GM03348 (cell line): ENCODE measurements at regions not wholly inside any gene's neighbourhood (a gene's known extent, or its start where the extent isn't known, plus 50 kb on each side); places are given as distances from the start of the nearest gene placed in this dataset.

ENCODE experiments used
- DNase-seq: peaks from one replicate; pipeline ENCODE4 v3.0.0; 2012; ENCODE audit warnings: low spot score

DNA sequence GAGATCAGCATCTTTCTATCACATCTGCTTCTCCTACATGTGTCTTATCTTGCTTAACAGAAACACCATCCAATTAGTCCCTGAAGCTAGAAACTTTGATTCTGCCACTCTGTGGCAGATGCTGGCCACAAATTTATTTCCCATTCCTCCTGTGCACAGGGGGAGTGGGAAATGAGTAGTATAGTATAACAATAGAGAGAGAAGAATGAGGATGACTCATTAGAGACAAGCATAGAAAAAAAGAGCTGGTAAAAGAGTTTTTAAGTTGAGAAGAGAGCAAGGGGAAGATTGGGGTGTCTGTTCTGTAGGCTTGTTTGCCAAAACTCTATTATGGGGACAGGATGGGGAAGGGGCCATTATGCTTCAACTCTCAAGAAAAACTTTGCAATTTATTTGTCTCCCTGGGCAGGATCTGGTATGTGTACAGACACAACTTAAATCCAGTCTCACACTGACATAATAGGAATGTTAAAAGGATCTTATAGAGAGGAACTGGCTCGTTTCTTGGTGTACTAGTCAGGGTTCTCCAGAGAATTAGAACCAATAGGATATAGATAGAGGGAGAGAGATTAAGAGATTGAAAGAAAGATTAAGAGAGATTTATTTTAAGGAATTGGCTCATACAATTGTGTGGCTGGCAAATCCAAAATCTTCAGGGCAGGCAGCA is 142.6 kb upstream of the CPSF6 start:
- peak; percentile 13 for DNase-seq

DNA sequence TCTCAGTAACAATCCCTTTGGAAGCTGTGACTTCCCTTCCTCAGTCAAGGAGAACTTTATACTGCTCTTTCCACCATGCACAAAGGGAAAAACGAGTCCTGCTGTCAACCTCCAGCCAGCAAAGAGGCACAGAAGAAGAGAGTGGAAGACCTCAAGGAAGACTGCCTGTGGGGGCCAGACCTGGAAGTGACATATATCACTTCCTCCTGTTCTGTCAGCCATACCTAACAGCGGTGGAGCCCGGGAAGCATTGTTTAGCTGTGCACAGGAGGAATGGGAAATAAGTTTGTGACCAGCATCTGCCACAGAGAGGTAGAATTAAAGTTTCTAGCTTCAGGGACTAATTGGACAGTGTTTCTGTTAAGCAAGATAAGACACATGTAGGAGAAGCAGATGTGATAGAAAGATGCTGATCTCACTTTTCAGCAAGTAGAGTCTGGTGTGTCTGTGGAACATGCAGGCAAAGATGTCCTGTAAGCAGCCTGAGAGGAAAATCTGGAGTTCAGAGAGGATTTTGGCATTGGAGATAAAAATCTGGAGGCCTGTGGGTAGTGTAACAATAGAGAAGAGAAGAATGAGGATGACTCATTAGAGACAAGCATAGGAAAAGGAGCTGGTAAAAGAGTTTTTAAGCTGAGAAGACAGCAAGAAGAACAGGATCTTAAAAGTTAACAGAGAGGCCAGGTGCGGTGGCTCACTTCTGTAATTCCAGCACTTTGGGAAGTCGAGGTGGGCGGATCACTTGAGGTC is 141.6 kb upstream of the CPSF6 start:
- peak; percentile 62 for DNase-seq

DNA sequence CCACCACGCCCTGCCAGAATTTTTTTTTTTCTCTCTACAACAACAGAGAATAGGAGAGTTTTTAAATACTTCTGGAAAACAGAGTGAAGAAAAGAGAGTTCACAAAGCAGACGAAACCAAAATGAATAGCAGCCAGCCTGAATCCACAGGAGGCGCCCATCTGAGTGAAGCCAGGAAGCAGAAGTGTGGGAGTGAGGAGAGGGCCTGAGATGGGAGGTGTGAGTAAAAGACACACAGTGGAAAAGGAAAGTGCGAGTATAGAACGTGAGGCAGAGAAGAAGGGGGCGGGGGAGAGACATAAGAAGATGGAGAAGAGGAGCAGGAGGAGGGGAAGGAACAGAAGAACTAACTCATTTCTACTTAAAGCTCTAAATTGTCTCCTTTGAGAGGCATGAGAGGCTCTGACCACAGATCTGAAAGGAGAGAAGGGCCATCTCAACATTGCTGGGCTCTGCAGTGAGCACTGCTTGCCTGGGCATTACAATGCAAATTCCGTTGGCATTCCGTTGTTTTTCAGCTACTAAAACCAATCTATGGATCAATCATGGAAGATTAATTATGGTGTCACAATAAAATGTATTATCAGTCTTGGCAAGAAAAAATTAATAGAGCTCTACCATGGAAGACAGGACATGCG is 140.1 kb upstream of the CPSF6 start:
- DNase-seq = no peak

DNA sequence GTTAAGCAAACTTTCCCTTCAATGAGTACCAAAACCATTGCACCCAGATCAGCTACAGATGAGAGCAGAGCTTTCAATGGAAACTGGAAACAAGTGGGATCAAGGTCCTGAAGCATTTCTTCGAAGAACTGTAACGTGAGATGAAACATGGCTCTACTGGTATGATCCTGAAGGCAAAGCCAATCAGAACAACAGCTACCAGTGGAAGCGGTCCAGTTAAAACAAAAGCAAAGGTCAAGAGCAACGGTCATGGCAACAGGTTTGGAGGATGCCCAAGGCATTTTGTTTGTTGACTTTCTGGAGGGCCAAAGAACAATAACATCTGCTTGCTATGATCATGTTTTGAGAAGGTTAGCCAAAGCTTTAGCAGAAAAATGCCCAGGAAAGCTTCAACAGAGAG is 137.9 kb upstream of the CPSF6 start:
- no peak for DNase-seq

DNA sequence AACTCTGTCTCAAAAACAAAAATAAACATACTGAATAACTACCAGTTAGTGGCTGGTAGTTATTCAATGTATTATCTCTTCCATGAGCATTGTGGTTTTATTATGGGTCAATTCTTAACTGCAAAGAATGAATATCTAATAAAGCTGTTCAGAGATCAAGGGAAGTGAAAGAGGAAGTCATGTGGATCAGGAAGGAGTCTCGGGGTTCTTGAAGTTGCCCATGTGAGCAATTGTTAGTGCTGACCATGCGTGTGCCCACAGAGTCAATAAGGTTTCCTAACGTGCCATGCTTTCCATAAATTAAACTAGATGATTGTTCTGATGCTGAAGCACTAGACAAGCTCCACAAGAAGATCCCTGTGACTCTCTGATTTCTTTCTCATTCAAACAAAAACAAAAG is 136.5 kb upstream of the CPSF6 start:
- no peak for DNase-seq

DNA sequence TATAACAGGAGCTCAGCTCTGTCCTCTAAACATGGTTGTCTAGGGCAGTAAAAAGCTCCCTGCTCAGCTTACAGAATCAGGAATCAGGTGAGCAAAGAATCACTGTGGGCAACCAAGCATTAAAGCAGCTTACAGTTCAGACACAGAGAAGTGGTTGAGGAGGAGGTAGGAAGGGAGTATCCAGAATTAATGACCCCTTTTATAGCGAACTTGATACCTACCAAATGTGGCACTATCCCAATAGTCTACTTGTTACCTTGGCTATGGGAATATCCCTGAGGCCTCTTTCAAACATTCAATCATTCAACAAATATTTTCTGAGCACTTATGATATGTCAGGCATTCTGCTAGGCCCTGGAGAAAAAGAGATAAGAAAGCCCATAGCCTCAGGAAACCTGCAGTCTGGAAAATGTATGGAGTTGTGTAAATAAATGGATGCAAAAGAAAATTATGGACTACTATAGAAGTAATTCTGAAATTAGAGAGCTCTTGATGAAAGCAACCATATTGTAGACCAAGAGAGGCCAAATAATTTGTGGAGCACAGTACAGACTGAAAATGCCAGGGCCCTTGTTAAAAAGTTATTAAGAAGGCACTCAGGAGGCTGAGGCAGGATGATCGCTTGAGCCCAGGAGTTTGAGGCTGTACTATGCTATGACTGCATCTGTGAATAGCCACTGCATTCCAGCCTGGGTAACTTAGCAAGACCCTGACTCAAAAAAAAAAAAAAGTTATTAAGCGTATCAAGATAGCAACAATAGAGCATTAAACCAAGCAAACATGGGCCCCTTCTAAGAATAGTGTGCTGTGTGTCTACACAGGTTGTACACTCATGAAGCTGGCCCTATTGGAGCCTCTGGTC is 134.0 kb upstream of the CPSF6 start:
- no peak for DNase-seq

DNA sequence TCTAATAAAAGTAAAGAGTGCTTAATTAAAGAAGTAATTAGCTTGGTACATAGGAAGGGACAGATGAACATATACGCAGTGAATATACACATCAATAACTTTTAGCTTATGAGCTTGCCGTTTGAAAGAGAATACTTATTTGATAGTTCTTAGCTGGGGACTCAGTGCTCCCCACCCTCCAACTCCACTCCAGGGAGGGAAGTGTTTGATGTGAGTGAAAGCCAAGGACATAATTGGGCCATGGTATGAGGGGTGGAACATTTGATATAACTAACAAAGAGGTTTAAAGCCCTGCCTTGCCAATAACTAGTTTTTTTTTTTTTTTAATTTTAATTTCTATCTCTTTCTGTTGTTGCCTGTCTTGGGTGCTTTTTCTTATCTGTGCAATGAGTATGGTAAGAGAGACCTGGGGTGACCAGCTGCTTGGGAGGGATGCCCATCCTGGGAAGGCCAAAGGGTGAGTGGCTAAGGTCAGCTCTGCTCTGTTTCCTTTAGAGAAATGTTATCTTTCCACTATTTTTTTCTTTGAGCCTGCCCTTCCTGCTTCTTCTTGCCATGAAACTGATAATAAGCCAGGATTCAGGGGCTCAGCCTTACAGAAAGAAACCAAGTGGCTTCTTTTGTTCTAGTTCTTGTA is 132.8 kb upstream of the CPSF6 start:
- DNase-seq = no peak

DNA sequence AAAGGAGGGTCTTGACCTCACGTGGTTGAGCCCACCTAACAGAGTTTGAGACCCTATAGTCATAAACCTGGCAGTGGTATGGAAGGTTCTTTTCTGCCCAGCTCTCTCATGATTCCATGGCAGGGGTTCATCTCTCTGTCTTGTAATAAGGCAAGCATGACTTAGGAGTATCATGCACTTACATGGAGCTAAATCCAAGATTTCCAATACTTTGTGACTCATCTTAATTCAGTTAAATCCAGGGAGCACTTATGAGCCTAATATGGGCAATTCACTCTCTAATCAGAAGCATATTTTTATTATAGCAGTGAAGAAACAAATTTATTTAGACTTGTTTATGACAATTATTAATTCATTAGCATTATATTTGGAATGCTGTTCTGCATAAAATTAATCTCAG is 131.8 kb upstream of the CPSF6 start:
- DNase-seq = no peak

DNA sequence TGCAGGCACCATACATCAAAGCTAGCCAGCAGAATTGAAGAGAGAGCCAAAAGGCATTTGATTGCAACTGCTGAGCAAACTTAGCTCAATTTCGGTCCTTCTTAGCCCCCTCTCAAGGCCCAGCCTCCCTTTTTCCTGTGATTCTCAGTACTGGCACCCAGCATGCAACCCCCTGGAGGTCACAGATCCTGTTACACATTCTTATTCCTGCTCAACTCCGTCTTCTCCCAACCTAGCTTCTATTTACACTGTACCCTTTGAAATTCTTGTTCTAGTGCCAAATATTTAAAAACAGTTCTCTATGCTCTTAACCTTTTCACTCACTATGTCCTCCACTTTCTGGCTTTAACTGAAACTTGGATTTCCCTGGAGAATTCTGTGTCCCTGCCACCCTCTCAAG is 131.3 kb upstream of the CPSF6 start:
- DNase-seq = no peak

DNA sequence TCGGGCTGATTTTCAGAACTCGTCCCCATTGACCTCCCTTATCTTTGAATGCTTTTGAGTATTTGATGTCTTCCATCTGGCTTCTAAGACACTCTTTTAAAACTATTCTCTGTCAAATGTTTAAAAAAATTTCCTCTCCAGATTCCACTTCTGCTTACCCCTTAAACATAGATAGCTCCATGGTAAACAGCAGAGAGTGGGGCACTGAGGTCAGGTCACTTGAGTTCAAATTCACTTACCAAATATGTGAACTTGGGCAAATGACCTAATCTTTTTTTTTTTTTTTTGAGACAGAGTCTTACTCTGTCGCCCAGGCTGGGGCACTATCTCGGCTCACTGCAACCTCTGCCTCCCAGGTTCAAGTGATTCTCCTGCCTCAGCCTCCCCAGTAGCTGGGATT is 126.8 kb upstream of the CPSF6 start:
- DNase-seq = no peak

DNA sequence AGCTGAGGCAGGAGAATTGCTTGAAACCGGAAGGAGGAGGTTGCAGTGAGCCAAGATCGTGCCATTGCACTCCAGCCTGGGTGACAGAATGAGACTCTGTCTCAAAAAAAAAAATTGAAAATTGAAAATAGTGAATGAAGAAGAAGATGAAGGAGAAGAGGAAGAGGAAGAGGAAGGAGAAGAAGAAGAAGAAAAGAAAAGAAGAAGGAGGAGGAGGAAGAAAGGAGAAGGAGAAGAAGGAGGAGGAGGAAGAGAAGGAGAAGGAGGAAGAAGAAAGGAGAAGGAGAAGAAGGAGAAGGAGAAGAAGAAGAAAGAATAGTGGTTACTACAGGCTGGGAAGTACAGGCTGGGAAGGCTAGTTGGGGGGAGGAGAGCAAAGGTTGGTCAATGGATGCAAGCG is 124.3 kb upstream of the CPSF6 start:
- no peak for DNase-seq

DNA sequence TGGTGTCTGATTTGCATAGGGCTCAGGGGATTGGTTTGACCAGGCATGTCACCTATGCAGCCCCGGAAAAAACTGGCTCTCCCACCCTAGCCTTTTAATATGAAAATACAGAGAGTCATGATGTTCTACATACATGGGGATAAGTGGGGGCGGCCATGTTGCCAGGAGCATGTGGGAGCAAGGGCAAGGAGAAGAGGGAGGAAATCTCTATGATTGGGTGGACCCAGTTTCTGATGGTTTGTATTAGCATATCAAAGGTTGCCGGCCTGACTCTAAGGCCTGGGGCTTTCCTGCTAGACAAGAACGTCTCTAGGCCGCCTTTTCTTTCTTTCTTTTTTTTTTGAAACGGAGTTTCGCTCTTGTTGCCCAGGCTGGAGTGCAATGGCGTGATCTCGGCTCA is 123.4 kb upstream of the CPSF6 start:
- DNase-seq = no peak

DNA sequence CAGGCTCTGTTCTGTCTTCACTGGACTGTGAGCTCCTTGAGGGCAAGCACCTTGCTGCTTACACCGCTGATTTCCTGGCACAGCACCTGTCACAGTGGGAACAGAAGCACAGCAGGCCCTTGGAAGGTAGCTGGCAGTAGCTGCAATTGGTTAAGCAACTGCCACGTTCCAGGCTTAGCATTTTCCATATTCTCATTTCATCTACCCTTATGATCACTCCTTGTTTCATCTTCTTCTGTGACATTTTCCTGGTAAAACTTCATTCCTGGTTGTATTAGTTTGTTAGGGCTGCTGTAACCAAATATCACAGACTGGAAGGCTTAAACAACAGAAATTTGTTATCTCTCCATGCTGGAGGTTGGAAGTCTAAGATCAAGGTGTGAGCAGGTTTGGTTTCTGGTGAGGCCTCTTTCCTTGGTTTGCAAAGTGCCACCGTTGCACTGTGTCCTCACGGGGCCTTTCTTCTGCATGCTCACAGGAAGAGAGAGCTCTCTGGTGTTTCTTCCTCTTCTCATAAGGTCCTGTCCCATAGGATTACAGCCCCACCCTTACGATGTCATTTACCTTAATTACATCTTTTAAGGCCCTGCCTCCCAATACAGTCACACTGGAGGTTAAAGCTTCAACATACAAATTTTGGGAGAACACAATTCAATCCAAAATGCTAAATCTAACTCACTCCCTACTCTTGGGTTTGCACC is 121.7 kb upstream of the CPSF6 start:
- DNase-seq = no peak

DNA sequence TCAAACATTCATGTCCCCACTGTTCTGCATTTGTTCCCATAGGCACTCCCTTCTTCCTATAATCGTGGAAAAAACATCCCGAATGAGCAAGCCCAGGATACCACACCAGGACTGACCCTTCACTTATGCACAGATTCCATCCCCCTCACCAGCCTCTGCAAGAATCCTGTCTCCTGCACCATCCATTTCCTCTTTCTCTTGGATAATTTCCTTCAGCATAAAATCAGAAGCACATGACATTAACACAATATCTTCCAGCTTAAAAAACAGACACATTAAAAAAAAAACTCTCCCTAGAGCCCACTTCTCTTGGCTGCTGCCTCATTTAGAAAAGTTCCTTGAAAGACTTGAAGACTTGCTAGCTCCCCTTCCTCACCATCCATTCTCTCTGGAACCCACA is 120.9 kb upstream of the CPSF6 start:
- no peak for DNase-seq

DNA sequence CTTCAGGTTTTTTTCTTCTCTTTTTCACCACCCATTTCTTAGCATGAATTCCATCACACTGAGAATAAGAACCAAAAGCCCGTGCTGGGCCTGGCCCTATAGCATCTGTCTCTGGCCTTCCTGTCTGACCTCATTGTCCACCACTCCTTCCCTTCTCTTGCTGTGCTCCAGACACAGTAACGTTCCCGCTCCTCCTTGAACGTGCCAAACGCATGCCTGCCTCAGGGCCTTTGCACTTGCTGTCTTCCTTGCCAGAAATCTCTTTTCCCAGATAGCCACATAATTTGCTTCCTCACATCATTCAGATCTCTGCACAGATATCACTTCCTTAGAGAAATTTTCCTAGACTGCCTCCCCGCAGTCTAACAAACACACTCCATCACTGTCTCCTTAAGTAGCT is 119.6 kb upstream of the CPSF6 start:
- DNase-seq = no peak

DNA sequence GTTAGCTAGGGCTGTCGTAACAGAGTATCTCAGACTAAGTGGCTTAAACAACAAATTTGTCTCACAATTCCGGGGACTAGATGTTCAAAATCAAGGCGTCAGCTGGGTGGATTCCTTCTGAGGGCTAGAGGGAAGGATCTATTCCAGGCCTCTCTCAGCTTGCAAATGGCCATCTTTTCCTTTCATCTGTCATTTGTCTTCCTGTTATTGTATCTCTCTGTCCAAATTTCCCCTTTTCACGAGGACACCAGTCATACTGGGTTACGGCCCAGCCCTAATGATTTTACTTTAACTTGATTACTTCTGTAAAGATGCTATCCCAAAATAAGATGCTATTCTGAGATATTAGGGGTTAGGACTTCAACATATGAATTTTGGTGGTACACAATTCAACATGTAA is 119.0 kb upstream of the CPSF6 start:
- DNase-seq = no peak

DNA sequence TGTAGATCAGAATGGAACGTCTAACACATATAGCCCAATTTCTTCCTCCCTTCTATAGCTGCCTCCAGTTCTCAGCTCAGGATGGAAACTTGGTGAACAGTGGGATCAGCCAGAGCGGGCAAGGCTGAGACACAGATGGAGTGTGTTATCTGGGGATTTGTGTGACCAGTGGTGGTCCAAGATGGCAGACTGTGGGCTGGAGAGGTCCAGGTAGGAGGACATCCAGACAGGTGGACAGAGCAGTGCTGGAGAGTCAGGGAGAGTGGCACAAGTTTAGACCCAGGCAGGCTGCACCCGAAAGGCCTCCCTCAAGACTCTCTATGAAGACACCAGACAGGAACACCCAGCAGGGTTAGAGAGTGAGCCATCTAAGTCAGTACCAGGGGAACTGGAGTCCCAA is 116.1 kb upstream of the CPSF6 start:
- DNase-seq = no peak

DNA sequence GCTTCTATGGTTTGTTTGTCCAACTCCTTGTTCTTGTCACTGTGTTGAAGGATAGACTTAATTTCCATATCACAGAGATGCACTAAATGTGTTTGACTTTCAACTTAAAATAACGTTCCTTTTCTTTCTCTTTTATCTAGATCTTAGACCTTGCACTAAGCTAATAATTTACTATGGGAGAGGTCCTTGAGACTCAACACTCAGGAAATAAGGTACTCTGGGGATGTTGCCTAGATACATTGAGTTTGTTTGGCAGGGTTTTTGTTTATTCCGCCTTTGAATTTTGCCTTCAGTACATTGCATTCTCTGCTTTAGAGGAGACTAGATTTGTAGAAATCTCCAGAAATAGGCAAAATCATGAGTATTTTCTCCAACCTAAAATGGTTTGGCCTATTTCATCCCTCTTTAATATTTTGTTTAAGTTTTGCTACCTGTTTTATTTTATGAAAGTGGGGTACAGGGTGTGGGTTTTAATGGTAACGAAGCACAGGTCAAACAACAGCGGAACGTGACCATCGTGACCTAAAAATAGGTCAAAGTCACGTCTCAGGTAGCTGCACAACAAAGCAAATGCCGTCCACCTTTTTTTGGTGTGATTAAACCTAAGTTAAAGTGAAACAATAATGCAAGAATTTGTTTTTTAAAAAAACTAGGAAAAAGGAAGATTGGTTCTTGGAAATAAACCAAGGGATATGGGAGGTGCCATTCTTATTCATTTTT is 115.3 kb upstream of the CPSF6 start:
- DNase-seq = no peak

DNA sequence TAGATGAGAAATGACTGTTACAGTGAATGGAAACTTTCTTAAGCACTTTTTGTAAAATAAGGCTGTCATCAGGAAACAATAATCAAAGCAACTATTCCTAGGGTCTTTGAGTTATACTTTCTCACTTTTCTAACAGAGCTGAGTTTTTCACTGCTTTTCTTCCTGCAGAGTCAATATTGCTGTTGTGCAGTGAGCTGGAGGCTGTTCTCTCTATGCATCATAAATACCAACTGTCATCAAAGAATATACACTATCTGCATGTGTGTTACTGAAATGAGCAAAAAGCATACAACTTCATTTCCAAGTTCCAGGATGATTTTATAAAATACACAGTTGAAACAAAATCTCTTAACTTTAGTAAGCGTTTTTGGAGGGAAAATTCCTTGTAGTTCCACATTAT is 110.4 kb upstream of the CPSF6 start:
- DNase-seq = no peak

DNA sequence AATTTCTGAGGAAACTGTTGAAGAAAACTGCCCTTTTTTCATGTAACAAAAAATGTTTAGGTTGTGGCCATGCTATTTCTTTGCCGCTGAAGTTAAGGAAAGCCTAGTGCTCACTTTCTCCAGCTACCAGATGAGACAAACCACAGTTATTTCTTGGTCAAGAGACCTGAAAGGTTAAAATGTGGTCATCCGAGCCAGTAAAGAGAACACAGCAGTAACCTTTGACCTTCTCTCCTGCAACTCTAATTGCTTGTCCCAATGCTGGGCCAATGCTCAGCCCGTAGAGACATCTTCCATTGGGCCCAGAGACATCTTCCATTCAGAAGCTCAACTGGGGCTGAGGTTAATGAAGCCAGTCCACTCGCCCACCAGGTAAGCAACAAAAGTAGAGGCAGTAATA is 109.8 kb upstream of the CPSF6 start:
- no peak for DNase-seq

DNA sequence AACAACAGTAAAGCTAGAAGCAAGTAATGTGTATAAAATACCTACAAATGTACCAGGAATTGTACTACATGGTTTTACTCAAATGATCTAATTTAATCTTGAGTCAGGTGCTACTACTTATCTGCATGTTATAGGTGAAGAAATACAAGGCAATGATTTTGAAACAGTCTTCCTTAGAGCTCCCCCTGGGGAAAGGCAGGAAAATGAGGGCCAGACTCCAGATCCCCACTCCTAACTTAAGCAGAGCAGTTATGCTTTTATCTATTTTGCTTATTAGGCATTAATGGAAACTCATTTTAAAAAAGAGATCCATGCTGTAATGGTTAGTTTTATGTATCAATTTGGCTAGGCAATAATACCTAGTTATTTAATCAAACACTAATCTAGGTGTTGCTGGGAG is 109.3 kb upstream of the CPSF6 start:
- DNase-seq = peak; percentile 29
